HG02610 (cell line): ENCODE measurements at regions not wholly inside any gene's neighbourhood (a gene's known extent, or its start where the extent isn't known, plus 50 kb on each side); places are given as distances from the start of the nearest gene placed in this dataset.

Source experiments
- ATAC-seq: cut with Tn5 transposase; IDR thresholded peaks from one replicate; pipeline ENCODE4 v1.9.1; 2021; ENCODE audit warnings: mild to moderate bottlenecking, moderate library complexity; ENCODE audit not compliant: unreplicated experiment

- ATAC-seq = no peak
These were observed 331.7 kb downstream of the HNRNPD start for GRCh38 chr4:82042042-82042441.

GRCh38 chr4:82038936-82039335 lies 334.9 kb downstream of the HNRNPD start:
- ATAC-seq = no peak

- no peak for ATAC-seq
These were observed 337.6 kb downstream of the HNRNPD start for GRCh38 chr4:82036181-82036580.

GRCh38 chr4:82034878-82035277 lies 338.9 kb downstream of the HNRNPD start:
- no peak for ATAC-seq

GRCh38 chr4:82033862-82034261 lies 339.9 kb downstream of the HNRNPD start:
- ATAC-seq = no peak

- ATAC-seq = no peak
These were observed 342.3 kb downstream of the HNRNPD start for GRCh38 chr4:82031376-82031927.

GRCh38 chr4:82017680-82018079 lies 356.1 kb downstream of the HNRNPD start:
- ATAC-seq = no peak

GRCh38 chr4:82005158-82005557 lies 368.6 kb downstream of the HNRNPD start:
- no peak for ATAC-seq

- no peak for ATAC-seq
These were observed 376.5 kb downstream of the HNRNPD start for GRCh38 chr4:81997313-81997712.

- ATAC-seq = no peak
These were observed 382.9 kb downstream of the HNRNPD start for GRCh38 chr4:81990898-81991297.

GRCh38 chr4:81990211-81990610 lies 383.6 kb downstream of the HNRNPD start:
- ATAC-seq = no peak

- ATAC-seq = no peak
These were observed 384.6 kb downstream of the HNRNPD start for GRCh38 chr4:81989202-81989601.

GRCh38 chr4:81988178-81988577 lies 385.6 kb downstream of the HNRNPD start:
- ATAC-seq = no peak

- ATAC-seq = no peak
These were observed 389.0 kb downstream of the HNRNPD start for GRCh38 chr4:81984746-81985145.

- no peak for ATAC-seq
These were observed 390.8 kb downstream of the HNRNPD start for GRCh38 chr4:81982846-81983540.

- no peak for ATAC-seq
These were observed 392.6 kb downstream of the HNRNPD start for GRCh38 chr4:81981218-81981617.

GRCh38 chr4:81974523-81974922 lies 399.3 kb downstream of the HNRNPD start:
- no peak for ATAC-seq

- no peak for ATAC-seq
These were observed 402.0 kb downstream of the HNRNPD start for GRCh38 chr4:81971637-81972381.

GRCh38 chr4:81971061-81971460 lies 402.7 kb downstream of the HNRNPD start:
- ATAC-seq = no peak

GRCh38 chr4:81970454-81970853 lies 403.3 kb downstream of the HNRNPD start:
- ATAC-seq = no peak

GRCh38 chr4:81966676-81967075 lies 407.1 kb downstream of the HNRNPD start:
- no peak for ATAC-seq

GRCh38 chr4:81965911-81966310 lies 407.9 kb downstream of the HNRNPD start:
- no peak for ATAC-seq
